PFSK-1 (cell line): ENCODE measurements at regions not wholly inside any gene's neighbourhood (a gene's known extent, or its start where the extent isn't known, plus 50 kb on each side); places are given as distances from the start of the nearest gene placed in this dataset.

Experiments used
- FOXP2 ChIP-seq: optimal IDR thresholded peaks from 2 replicates; pipeline ENCODE3; 2011; ENCODE audit warnings: borderline replicate concordance, control low read depth, inconsistent platforms; ENCODE audit not compliant: insufficient read depth; ENCODE audit errors: extremely low read length, extremely low read depth
- POLR2AphosphoS5 ChIP-seq: IDR thresholded peaks from 2 replicates; pipeline ENCODE4 v1.6.1; 2012; ENCODE audit warnings: low read depth, mild to moderate bottlenecking, control low read depth, low read length, moderate library complexity
- REST ChIP-seq, 2 experiments: IDR thresholded peaks; 2 replicates each; pipeline versions ENCODE4 v1.6.1 to v1.8.0; 2011 to 2012; ENCODE audit warnings: low read depth in 2 of 2, low read length in 2 of 2, control low read depth in 1 of 2, inconsistent platforms in 1 of 2, mild to moderate bottlenecking in 1 of 2, moderate library complexity in 1 of 2; ENCODE audit not compliant: insufficient read depth in 1 of 2
- SIN3A ChIP-seq: IDR thresholded peaks from 2 replicates; pipeline ENCODE4 v1.6.1; 2012; ENCODE audit warnings: mild to moderate bottlenecking, low read length, moderate library complexity, borderline replicate concordance; ENCODE audit not compliant: insufficient read depth
- TAF1 ChIP-seq: IDR thresholded peaks from 2 replicates; pipeline ENCODE4 v1.6.1; 2012; ENCODE audit warnings: low read length, control low read depth, borderline replicate concordance; ENCODE audit not compliant: insufficient read depth

- TF ChIP-seq POLR2AphosphoS5 (no peak), SIN3A (no peak), TAF1 (no peak), FOXP2 (no peak)
Measured at GRCh38 chr2:238747114-238747513, 100.8 kb upstream of the TWIST2 start.

GRCh38 chr2:238747557-238747956 lies 100.3 kb upstream of the TWIST2 start:
- TF ChIP-seq TAF1 = no peak
- TF ChIP-seq REST (IDR thresholded peaks at IDR 0.05; ENCODE audit: insufficient read depth in 1 of 2, low read depth in 2 of 2, low read length in 2 of 2) = no peak
- TF ChIP-seq FOXP2 = no peak
- no peak for TF ChIP-seq SIN3A
- no peak for TF ChIP-seq POLR2AphosphoS5

- TF ChIP-seq TAF1 (no peak), REST (IDR thresholded peaks at IDR 0.05; ENCODE audit: insufficient read depth in 1 of 2, low read depth in 2 of 2, low read length in 2 of 2) (no peak), POLR2AphosphoS5 (no peak), SIN3A (no peak), FOXP2 (no peak)
Measured at GRCh38 chr2:238750212-238750904, 97.5 kb upstream of the TWIST2 start.

GRCh38 chr2:238754259-238754658 lies 93.6 kb upstream of the TWIST2 start:
- TF ChIP-seq SIN3A (no peak), TAF1 (no peak), POLR2AphosphoS5 (no peak), FOXP2 (no peak), REST (IDR thresholded peaks at IDR 0.05; ENCODE audit: insufficient read depth in 1 of 2, low read depth in 2 of 2, low read length in 2 of 2) (no peak)

- TF ChIP-seq TAF1 = no peak
- TF ChIP-seq REST (IDR thresholded peaks at IDR 0.05; ENCODE audit: insufficient read depth in 1 of 2, low read depth in 2 of 2, low read length in 2 of 2) = peak; percentile 88 to 91
Measured at GRCh38 chr2:238761868-238762267, 86.0 kb upstream of the TWIST2 start.
